Stimulated activated CD4-positive, alpha-beta T cell treated with anti-CD3 and anti-CD28 coated beads, TNF-alpha, amount 100 ng/mL, for 24 hours (primary cell): ENCODE measurements at regions not wholly inside any gene's neighbourhood (a gene's known extent, or its start where the extent isn't known, plus 50 kb on each side); places are given as distances from the start of the nearest gene placed in this dataset.

Source experiments
- DNase-seq, 3 experiments: peaks; one replicate each; pipeline ENCODE4 v3.0.0-alpha.2; 2020; ENCODE audit warnings: low read depth in 3 of 3

DNA sequence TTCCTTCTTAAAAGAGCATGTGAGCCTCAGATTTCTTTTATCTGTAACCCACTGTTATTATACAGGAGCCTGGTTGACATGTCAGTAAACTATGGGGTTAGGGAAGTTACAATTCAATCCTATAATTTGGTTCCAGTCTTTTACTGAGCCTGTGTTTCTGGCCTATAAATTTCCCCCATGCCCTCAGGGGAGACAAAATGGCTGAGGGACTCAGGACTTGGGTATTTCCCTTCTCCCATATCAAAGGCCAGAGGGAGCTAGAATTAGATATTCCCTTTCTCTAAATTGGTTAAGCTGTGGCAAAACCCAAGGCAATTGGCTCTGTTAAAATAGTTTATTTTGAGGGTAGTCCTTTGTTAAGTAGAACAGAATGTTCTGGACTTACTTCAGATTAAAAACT is 823.2 kb downstream of the TLE1 start:
- no peak for DNase-seq

DNA sequence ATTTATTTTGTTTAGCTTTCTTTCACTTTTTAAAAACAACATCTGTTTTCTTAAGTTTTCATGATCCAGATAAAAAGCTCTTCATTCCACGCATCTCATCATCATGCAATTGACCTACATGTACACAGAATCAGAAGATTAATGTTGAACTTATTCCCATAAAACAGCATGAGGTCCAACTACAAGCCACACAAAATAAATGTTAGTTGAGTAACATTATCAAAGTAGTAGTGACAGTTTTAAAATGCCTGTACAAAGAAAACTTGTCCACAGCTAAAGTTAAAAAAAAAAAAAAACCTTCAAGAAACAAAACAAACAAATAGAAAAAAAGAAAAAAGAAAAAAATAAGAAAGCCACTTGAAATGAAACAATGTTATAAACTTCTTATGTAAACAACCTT is 846.3 kb downstream of the TLE1 start:
- DNase-seq, result no peak

GRCh38 chr9:80842389-80842788 is 847.0 kb downstream of the TLE1 start:
- no peak for DNase-seq

- DNase-seq, result no peak
These were observed 847.5 kb downstream of the TLE1 start for GRCh38 chr9:80841888-80842287.

- DNase-seq, result no peak
These were observed 849.3 kb downstream of the TLE1 start for GRCh38 chr9:80839821-80840675.

DNA sequence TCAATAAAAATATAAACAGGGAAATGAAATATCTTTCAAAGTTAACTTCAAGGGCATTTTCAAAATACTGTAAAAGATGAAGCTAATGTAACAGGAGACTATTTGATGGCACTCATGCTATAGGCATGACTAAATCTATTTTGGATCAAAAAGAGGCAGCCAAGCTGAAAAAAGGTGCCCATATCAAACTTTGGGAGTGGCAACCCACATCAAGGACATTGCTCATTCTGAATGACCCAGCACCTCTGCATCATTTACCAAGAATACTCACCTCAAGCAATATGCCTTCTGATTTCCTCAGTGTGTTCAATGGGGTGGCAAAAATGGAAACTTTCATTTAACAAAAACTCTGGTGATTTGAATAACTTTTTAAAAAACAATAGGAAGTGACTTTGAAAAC is 853.3 kb downstream of the TLE1 start:
- DNase-seq, result no peak

- no peak for DNase-seq
These were observed 857.6 kb downstream of the TLE1 start for GRCh38 chr9:80831751-80832150.

DNA sequence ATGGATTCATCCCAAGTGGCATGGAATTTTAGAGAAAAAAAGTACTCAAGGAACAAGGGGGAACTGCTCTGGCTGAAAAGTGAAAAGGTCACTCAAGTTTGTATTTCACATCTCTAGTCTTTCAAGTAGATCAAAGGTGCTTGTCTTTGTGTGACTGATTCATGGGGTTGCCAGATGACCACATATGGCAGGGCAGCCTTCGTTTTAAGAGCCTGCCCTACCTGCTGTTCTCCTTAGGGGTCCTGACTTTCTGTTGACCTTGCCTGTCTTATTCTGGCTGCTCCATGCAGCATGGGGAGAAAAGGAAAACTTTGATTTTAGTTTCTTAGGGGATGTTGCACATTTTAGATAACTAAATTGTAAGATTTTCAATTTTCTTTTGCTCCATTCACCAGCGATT is 877.7 kb downstream of the TLE1 start:
- no peak for DNase-seq

DNA sequence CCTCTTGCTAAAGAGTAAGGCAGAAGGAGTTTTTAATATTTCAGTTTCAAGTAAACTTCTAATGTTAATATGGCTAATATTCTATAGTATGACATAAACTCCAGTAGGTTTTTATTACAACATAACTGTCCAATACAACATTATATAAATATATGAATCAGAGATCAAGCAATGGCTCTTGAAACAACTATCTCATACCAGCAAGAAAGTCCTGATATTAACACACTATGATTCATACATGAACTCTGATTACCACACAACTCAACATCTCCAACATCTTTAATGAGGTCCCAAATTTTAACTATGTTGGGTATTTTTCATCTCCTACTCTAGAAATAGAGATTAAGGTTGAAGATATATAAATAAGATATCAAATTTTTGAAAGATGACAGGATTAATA is 878.3 kb downstream of the TLE1 start:
- no peak for DNase-seq

DNA sequence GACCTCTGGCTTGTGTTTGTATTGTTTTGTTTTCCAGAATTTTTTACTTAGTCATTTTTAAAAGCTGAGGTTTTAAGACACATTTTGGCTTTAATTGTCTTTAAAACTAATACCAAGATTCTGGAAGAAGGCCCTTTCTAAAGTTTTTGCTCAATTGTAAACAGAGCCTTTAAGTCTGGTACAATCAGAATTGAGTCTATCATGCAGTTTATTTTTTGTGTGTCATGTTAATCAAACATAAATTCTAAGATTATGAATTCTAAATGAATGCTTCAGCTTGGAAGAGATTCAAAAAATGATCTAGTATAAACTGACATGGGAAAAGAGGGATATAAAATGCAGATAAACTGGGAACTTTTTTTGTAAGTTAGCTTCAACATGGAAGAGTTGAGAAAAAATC is 882.7 kb downstream of the TLE1 start:
- no peak for DNase-seq

DNA sequence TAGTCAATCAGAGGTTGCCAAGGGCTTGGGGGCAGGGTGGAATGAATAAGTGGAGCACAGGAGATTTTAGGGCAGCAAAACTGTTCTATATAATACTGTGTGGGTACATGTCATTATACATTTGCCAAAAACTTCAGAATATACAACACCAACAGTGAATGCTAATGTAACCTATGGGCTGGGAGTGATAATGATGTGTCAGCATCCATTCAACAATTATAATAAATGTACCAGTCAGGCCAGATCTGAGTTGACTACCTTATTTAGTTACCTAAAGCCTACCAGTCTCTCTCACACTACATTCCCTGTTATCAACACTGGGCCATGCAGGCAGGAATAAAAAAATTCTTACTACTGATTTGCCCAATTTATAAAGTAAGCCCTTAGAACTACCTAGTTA is 884.5 kb downstream of the TLE1 start:
- DNase-seq, result no peak

DNA sequence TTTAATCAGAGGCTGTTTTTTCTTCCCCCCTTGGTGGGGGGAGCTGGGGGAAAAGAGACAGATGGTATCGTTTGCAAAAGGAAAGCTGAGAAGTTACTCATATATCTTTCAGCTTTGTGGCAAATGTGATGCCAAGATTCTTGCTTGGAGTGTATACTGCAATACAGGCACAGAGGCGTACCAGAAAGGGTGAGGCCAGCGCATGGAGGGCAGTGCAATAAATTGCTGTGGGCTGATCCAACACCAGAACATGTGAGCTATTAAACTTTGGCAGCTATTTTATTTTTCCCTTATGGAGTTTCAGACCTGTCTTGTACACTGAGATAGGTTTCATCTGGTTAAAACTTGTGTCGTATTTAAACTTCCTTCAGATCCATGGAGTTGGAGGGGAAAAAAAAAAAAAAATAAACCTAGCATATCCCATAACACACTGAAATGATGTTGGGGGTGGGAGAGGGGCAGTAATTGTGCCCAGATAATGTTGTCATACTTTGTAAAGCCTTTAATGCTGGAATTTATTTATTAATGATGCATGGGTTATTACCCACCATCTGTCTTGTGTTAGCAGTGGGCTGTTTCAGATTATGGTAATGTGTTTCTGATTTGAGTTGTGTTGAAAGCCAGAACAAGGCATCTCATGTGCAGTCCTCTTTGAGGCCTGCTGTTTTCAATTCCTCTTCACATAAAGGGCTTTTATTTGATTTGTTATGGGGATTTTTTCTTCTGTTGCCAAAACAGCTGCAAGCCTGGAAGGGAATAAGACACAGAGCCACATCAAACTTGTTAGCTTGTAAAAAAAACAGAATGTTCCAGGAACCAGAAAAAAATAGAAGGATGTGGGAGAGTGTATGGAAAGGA is 891.3 kb downstream of the TLE1 start:
- no peak for DNase-seq

GRCh38 chr9:80797101-80797829 is 892.1 kb downstream of the TLE1 start:
- DNase-seq, result no peak

- DNase-seq, result no peak
These were observed 892.7 kb downstream of the TLE1 start for GRCh38 chr9:80796632-80797031.

- no peak for DNase-seq
These were observed 895.1 kb downstream of the TLE1 start for GRCh38 chr9:80794197-80794596.

DNA sequence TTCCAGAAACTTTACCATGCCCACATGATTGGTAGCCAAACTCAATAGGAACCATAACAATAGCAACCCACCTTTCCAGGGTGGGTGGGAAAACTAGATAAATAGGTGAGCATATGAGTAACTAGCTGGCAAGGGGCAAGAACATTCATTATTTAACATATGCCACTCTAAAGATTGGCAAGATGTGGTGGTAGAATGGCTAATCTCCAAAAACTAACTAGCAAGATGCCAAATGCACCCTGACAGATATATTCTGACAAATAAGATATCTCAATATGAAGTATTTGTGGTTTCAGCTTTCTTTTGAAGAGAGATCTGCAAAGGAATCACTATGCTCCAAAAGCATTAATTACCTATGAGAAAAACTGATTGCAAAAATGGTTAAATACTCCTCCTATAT is 895.6 kb downstream of the TLE1 start:
- no peak for DNase-seq

DNA sequence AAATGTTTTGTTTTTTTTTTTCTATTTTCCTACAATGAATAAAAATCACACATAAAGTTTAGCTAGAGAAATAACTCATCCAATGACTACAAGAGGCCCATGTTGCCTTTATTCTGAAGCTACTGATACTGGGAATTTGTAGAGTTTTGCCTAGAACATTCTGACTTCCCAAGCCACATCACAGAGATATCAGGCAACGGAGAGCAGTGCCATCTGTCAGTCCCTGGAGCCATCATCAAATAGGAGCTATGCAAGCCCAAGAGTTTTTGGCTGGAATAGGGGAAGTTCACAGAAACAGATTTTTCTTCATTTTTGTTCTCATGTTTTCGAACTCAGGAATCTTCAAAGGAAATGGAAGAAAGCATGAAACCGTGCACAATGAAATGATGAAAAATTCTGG is 896.6 kb downstream of the TLE1 start:
- no peak for DNase-seq

DNA sequence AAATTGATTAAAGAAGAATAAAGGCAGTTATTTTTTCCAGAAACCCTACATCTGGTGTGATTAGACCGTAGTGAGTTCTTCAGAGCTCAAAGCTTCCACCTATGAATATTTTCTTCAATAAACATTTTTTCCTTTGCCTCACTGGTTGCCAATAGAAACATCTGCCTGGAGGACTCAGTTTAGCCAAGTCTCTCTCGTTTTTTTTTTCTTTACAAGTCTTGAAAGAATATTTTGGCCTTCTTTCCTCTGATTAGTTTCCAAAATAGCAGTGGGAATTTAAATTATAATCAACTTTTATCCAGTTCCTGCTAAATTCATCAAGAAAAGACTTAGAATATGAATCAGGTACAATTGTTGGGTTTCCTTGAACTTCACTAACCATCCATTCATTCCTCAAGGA is 897.5 kb downstream of the TLE1 start:
- no peak for DNase-seq

DNA sequence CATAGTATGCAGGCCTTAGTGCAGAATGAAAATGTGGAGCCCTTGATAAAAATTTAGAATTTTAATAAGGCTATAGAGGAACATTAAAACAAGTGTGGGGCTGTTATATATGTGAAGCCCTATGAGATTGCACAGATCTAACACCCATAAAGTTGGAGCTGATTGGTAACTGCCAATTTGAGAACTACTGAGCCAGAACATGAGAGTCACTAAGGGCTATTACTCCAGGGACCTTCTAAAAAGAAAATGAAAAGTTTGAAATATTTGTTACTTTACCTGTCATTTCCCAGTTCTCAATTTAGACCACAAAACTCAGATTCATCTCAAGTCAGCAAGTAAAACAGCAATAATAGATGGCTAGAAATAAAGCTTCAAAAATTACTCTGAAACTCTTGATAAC is 898.6 kb downstream of the TLE1 start:
- no peak for DNase-seq

DNA sequence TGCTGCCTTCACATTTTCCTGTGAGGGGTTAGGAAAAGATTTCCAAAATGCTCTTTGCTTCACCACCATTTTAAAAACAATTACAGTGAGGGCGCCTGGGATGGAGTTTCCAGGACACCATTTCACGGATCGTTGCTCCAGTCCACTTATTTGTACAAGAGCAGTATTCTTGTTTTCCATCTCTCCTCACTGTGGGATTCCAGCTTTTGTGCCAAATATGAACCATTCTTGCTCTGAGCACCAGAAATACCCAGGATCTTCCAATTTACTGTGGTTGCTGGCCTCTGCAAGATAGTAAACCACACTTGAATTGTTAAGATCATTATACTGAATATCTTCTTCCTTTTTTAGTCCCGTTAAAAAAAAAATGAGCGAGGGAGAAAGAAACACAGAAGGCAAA is 899.5 kb downstream of the TLE1 start:
- no peak for DNase-seq

DNA sequence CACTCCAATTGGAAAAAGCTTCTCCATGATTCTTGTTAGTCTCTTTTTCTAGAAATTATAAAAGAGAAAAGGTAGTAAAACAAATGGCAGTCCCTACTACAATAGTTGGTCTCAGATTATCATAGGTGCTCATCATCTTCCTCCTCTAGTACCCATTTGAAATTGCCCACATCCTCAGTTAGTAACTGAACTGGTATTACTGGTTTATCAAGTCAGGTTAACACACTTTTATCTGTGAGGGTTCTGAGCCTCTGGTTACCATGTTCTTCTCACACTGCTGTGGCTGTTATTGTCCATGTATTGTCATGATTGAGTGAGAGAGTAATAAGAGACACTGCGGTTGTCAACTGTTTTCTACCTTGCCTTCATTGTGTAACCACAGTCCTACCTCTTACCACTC is 901.7 kb downstream of the TLE1 start:
- DNase-seq, result no peak

GRCh38 chr9:80784647-80785046 is 904.7 kb downstream of the TLE1 start:
- no peak for DNase-seq
